ENCODE measurements at regions not wholly inside any gene's neighbourhood (a gene's known extent, or its start where the extent isn't known, plus 50 kb on each side); places are given as distances from the start of the nearest gene placed in this dataset.

GRCh38 chr22:49580024-49580423 lies 247.6 kb downstream of the BRD1 start:
- TF ChIP-seq CTCF (conservative IDR thresholded peaks at IDR 0.05; ENCODE audit: low read depth, low read length), result no peak
- no peak for TF ChIP-seq EZH2phosphoT487 (IDR thresholded peaks at IDR 0.05; ENCODE audit: borderline replicate concordance, low read length)

All from PC-3 (cell line).